Spleen (tissue), 11 donors: ENCODE measurements at regions not wholly inside any gene's neighbourhood (a gene's known extent, or its start where the extent isn't known, plus 50 kb on each side); places are given as distances from the start of the nearest gene placed in this dataset.

ENCODE experiments used
- DNase-seq: peaks from one replicate; pipeline ENCODE4 v3.0.0-alpha.2; 2020
- H3K27ac ChIP-seq, 8 donors: fragments of 200-600 bp; sonication (generic) in 7 of 8; 1 replicate in 4 of 8; 2 replicates in 4 of 8; pipeline versions ENCODE4 v1.5.0 to v1.8.0; 2016 to 2021; ENCODE audit warnings: inconsistent platforms in 4 of 8, mild to moderate bottlenecking in 4 of 8, moderate library complexity in 1 of 8
- H3K27me3 ChIP-seq, 7 donors: fragments of 200-600 bp; sonication (generic) in 6 of 7; replicated peaks in 1 of 7; 1 replicate in 4 of 7; 2 replicates in 3 of 7; pipeline versions ENCODE4 v1.5.0 to v1.8.0; 2016 to 2021; ENCODE audit warnings: inconsistent platforms in 3 of 7, mild to moderate bottlenecking in 1 of 7
- H3K36me3 ChIP-seq, 6 donors: fragments of 200-600 bp; sonication (generic) in 5 of 6; 1 replicate in 4 of 6; 2 replicates in 2 of 6; pipeline versions ENCODE4 v1.5.0 to v1.8.0; 2016 to 2021; ENCODE audit warnings: inconsistent platforms in 2 of 6
- H3K4me1 ChIP-seq, 6 donors: fragments of 200-600 bp; sonication (generic) in 5 of 6; 1 replicate in 3 of 6; 2 replicates in 3 of 6; pipeline versions ENCODE4 v1.5.0 to v1.8.0; 2016 to 2021; ENCODE audit warnings: inconsistent platforms in 3 of 6
- H3K4me3 ChIP-seq, 8 donors: fragments of 200-600 bp; sonication (generic) in 7 of 8; 1 replicate in 4 of 8; 2 replicates in 4 of 8; pipeline versions ENCODE4 v1.5.0 to v1.8.0; 2016 to 2021; ENCODE audit warnings: inconsistent platforms in 4 of 8, mild to moderate bottlenecking in 4 of 8, moderate library complexity in 2 of 8
- H3K9me3 ChIP-seq, 8 donors: fragments of 200-600 bp; sonication (generic) in 7 of 8; 1 replicate in 4 of 8; 2 replicates in 4 of 8; pipeline versions ENCODE4 v1.5.0 to v1.8.0; 2016 to 2021; ENCODE audit warnings: inconsistent platforms in 4 of 8
- CTCF ChIP-seq, 11 experiments: fragments of 200-600 bp in 7 of 11; fragments of 450-650 bp in 4 of 11; sonication (generic) in 4 of 11; IDR thresholded peaks in 8 of 11; conservative IDR thresholded peaks in 3 of 11; 1 replicate in 7 of 11; 2 replicates in 4 of 11; pipeline versions ENCODE4 v1.4.0 to v1.8.0; 2016 to 2021; ENCODE audit warnings: antibody characterized with exemption in 11 of 11, inconsistent platforms in 4 of 11, mild to moderate bottlenecking in 1 of 11
- POLR2A ChIP-seq, 3 donors: fragments of 450-650 bp; IDR thresholded peaks; one replicate each; pipeline ENCODE4 v1.5.1; 2017; ENCODE audit warnings: antibody characterized with exemption in 3 of 3, mild to moderate bottlenecking in 1 of 3
- POLR2AphosphoS5 ChIP-seq, 3 donors: sonication (generic); formaldehyde crosslinking; IDR thresholded peaks; one replicate each; pipeline ENCODE4 v1.5.1; 2017; ENCODE audit warnings: antibody characterized with exemption in 3 of 3
- WGBS, 5 donors: extraction: QIAGEN DNeasy Blood & Tissue Kit in 3 of 5; methylation state at CpG; one replicate each; pipeline versions ENCODE4 v1.1.5 to v1.1.7; 2013 to 2018; 5-methylcytosine and 5-hydroxymethylcytosine counted together
- intact Hi-C: fragments of 100-400 bp; cut with DNase I; formaldehyde crosslinking; loops from one replicate; pipeline ENCODE4 v1.15.0; 2023; ENCODE audit warnings: low total_unique reads
- donor health status: healthy with polysubstance abuse.
- donor health status: DM: no; HTN: no; CAD: no; lungs with moderate emphysema.
- donor health status: DM: no; HTN: no; CAD: no.
- donor health status: Bipolar disorder and iron deficiency.
- donor health status: healthy.
- donor health status: DM: no; HTN: no; CAD: no.
- donor health status: DM: yes; HTN: yes; CAD: no.

- intact Hi-C loops = no loop called here
- TF ChIP-seq CTCF (IDR thresholded peaks at IDR 0.05 in 8 of 11, conservative IDR thresholded peaks at IDR 0.05 in 3 of 11) (no peak), POLR2A (IDR thresholded peaks at IDR 0.05) (no peak), POLR2AphosphoS5 (IDR thresholded peaks at IDR 0.05) (no peak)
- DNase-seq = no peak
- Histone ChIP-seq H3K9me3 (no peaks in the 10 kb centered on the region), H3K27me3 (no peaks in the 10 kb centered on the region), H3K4me1 (no peaks in the 10 kb centered on the region), H3K4me3 (no peak overlapping the region), H3K27ac (no peak overlapping the region), H3K36me3 (no peaks in the 10 kb centered on the region)
- WGBS, 5 donors = 81 to 93% (median 84%) methylated on average over 8 of the region's 8 CpGs
These were observed 110.1 kb upstream of the TBX3 start for GRCh38 chr12:114794049-114794558.

- Histone ChIP-seq H3K36me3 (no peaks in the 10 kb centered on the region), H3K27me3 (no peaks in the 10 kb centered on the region), H3K4me1 (no peaks in the 10 kb centered on the region), H3K9me3 (peaks cover 0 to 3% (median 0%) of the 10 kb centered on the region in 8 donors), H3K4me3 (no peak overlapping the region), H3K27ac (no peak overlapping the region)
- TF ChIP-seq POLR2A (IDR thresholded peaks at IDR 0.05) = no peak
- TF ChIP-seq CTCF (IDR thresholded peaks at IDR 0.05 in 8 of 11, conservative IDR thresholded peaks at IDR 0.05 in 3 of 11) = no peak
- no peak for TF ChIP-seq POLR2AphosphoS5 (IDR thresholded peaks at IDR 0.05)
- intact Hi-C loops = no loop called here
- 79 to 88% (median 84%) methylated on average over 1 of the region's 1 CpG for WGBS, 5 donors
- no peak for DNase-seq
These were observed 106.3 kb upstream of the TBX3 start for GRCh38 chr12:114790276-114790675.

GRCh38 chr12:114789821-114790220, 105.8 kb upstream of the TBX3 start:
- H3K4me3 ChIP-seq = no peak overlapping the region
- intact Hi-C loops = no loop called here
- 75 to 82% (median 79%) methylated on average over 5 of the region's 5 CpGs for WGBS, 5 donors
- H3K4me1 ChIP-seq = no peaks in the 10 kb centered on the region
- TF ChIP-seq CTCF (IDR thresholded peaks at IDR 0.05 in 8 of 11, conservative IDR thresholded peaks at IDR 0.05 in 3 of 11) = no peak
- no peak for TF ChIP-seq POLR2AphosphoS5 (IDR thresholded peaks at IDR 0.05)
- TF ChIP-seq POLR2A (IDR thresholded peaks at IDR 0.05) = no peak
- no peaks in the 10 kb centered on the region for H3K27me3 ChIP-seq
- H3K9me3 ChIP-seq = peaks cover 0 to 3% (median 0%) of the 10 kb centered on the region in 8 donors
- H3K27ac ChIP-seq = no peak overlapping the region
- H3K36me3 ChIP-seq = no peaks in the 10 kb centered on the region
- no peak for DNase-seq

GRCh38 chr12:114789276-114789675, 105.3 kb upstream of the TBX3 start:
- H3K4me3 ChIP-seq = no peak overlapping the region
- DNase-seq = no peak
- H3K9me3 ChIP-seq = peaks cover 0 to 3% (median 0%) of the 10 kb centered on the region in 8 donors
- H3K36me3 ChIP-seq = no peaks in the 10 kb centered on the region
- WGBS, 5 donors = 81 to 96% (median 89%) methylated on average over 3 of the region's 3 CpGs
- no peak overlapping the region for H3K27ac ChIP-seq
- intact Hi-C loops = no loop called here
- TF ChIP-seq CTCF (IDR thresholded peaks at IDR 0.05 in 8 of 11, conservative IDR thresholded peaks at IDR 0.05 in 3 of 11) (no peak), POLR2AphosphoS5 (IDR thresholded peaks at IDR 0.05) (no peak), POLR2A (IDR thresholded peaks at IDR 0.05) (no peak)
- no peaks in the 10 kb centered on the region for H3K27me3 ChIP-seq
- no peaks in the 10 kb centered on the region for H3K4me1 ChIP-seq
